ENCODE measurements at regions not wholly inside any gene's neighbourhood (a gene's known extent, or its start where the extent isn't known, plus 50 kb on each side); places are given as distances from the start of the nearest gene placed in this dataset.

DNA sequence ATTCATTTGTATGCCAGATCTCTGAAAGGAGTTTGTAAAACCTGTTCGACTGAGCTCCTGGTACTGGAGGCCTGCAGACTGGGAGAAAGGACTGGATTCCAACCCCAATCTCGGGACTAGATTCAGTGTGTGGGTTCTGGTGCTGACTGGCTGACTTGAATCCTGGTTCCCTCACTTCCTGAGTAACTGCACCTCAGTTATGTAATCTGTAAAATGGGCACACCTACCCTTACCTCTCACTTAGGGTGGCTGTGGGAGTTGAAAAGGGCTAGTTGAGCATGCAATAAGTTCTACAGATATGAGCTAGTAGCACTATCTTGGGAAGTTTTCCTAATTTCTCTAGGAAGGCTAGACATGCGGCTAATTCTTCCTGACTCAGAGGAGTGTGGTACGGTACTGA is 621.3 kb upstream of the TBX3 start (continued):
- TF ChIP-seq, protein P1, sequence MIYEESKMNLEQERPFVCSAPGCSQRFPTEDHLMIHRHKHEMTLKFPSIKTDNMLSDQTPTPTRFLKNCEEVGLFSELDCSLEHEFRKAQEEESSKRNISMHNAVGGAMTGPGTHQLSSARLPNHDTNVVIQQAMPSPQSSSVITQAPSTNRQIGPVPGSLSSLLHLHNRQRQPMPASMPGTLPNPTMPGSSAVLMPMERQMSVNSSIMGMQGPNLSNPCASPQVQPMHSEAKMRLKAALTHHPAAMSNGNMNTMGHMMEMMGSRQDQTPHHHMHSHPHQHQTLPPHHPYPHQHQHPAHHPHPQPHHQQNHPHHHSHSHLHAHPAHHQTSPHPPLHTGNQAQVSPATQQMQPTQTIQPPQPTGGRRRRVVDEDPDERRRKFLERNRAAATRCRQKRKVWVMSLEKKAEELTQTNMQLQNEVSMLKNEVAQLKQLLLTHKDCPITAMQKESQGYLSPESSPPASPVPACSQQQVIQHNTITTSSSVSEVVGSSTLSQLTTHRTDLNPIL (CRISPR knock-in tag; IDR thresholded peaks at IDR 0.05; ENCODE audit: low read depth), result no peak
- no peak for TF ChIP-seq ZFP30 (CRISPR knock-in tag; IDR thresholded peaks at IDR 0.05)

DNA sequence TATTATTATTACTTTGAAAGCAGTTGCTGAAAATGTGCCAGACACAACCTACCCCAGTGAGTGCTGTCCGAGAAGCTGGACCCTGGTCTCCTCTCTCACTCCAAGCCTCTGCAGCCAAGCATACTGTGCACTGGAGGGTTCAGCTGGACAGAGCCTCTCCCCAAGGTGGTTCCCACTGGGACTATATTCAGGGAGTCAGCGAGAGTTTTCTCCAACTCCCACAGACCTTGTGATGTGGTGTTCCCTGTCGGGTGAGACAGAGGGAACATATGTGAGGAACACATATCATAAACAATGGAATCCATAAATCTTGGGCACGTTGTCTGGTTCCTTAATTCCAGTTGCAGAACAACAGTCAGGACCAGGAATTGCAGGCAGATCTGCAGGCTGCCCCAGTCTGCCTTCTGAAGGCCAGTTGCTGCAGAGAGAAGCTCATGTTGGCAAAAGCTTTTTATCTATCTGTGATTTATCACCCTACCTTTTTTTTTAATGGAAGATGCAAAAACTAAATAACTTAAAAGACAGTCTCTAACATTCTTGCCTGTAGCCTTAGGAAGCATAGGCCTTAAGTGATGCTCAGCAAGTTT is 619.8 kb upstream of the TBX3 start:
- TF ChIP-seq BACH2 (CRISPR knock-in tag; IDR thresholded peaks at IDR 0.05; ENCODE audit: borderline replicate concordance), result no peak
- TF ChIP-seq ZNF565 (CRISPR knock-in tag; conservative IDR thresholded peaks at IDR 0.05; ENCODE audit: low read depth), result no peak
- TF ChIP-seq, protein P2, sequence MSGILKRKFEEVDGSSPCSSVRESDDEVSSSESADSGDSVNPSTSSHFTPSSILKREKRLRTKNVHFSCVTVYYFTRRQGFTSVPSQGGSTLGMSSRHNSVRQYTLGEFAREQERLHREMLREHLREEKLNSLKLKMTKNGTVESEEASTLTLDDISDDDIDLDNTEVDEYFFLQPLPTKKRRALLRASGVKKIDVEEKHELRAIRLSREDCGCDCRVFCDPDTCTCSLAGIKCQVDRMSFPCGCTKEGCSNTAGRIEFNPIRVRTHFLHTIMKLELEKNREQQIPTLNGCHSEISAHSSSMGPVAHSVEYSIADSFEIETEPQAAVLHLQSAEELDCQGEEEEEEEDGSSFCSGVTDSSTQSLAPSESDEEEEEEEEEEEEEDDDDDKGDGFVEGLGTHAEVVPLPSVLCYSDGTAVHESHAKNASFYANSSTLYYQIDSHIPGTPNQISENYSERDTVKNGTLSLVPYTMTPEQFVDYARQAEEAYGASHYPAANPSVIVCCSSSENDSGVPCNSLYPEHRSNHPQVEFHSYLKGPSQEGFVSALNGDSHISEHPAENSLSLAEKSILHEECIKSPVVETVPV (CRISPR knock-in tag; IDR thresholded peaks at IDR 0.05), result no peak
- TF ChIP-seq ZNF8 (CRISPR knock-in tag; IDR thresholded peaks at IDR 0.05), result no peak
- no peak for TF ChIP-seq ESRRG (CRISPR knock-in tag; IDR thresholded peaks at IDR 0.05)
- no peak for TF ChIP-seq CSDC2 (CRISPR knock-in tag; IDR thresholded peaks at IDR 0.05)
- TF ChIP-seq OSR1 (CRISPR knock-in tag; IDR thresholded peaks at IDR 0.05), result no peak
- no peak for TF ChIP-seq ZNF70 (CRISPR knock-in tag; IDR thresholded peaks at IDR 0.05)
- no peak for TF ChIP-seq PPARA (CRISPR knock-in tag; IDR thresholded peaks at IDR 0.05; ENCODE audit: borderline replicate concordance)
- TF ChIP-seq, protein P3, sequence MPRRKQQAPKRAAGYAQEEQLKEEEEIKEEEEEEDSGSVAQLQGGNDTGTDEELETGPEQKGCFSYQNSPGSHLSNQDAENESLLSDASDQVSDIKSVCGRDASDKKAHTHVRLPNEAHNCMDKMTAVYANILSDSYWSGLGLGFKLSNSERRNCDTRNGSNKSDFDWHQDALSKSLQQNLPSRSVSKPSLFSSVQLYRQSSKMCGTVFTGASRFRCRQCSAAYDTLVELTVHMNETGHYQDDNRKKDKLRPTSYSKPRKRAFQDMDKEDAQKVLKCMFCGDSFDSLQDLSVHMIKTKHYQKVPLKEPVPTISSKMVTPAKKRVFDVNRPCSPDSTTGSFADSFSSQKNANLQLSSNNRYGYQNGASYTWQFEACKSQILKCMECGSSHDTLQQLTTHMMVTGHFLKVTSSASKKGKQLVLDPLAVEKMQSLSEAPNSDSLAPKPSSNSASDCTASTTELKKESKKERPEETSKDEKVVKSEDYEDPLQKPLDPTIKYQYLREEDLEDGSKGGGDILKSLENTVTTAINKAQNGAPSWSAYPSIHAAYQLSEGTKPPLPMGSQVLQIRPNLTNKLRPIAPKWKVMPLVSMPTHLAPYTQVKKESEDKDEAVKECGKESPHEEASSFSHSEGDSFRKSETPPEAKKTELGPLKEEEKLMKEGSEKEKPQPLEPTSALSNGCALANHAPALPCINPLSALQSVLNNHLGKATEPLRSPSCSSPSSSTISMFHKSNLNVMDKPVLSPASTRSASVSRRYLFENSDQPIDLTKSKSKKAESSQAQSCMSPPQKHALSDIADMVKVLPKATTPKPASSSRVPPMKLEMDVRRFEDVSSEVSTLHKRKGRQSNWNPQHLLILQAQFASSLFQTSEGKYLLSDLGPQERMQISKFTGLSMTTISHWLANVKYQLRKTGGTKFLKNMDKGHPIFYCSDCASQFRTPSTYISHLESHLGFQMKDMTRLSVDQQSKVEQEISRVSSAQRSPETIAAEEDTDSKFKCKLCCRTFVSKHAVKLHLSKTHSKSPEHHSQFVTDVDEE (CRISPR knock-in tag; IDR thresholded peaks at IDR 0.05), result no peak
- TF ChIP-seq ZFP3 (CRISPR knock-in tag; IDR thresholded peaks at IDR 0.05), result no peak
- no peak for TF ChIP-seq POU6F1 (CRISPR knock-in tag; IDR thresholded peaks at IDR 0.05; ENCODE audit: borderline replicate concordance, low read depth)
- TF ChIP-seq GLIS3 (CRISPR knock-in tag; IDR thresholded peaks at IDR 0.05), result no peak
- no peak for TF ChIP-seq RARB (CRISPR knock-in tag; IDR thresholded peaks at IDR 0.05)
- no peak for TF ChIP-seq SNAI2 (CRISPR knock-in tag; IDR thresholded peaks at IDR 0.05)
- TF ChIP-seq ISL1 (CRISPR knock-in tag; IDR thresholded peaks at IDR 0.05), result no peak
- ATAC-seq, result no peak

DNA sequence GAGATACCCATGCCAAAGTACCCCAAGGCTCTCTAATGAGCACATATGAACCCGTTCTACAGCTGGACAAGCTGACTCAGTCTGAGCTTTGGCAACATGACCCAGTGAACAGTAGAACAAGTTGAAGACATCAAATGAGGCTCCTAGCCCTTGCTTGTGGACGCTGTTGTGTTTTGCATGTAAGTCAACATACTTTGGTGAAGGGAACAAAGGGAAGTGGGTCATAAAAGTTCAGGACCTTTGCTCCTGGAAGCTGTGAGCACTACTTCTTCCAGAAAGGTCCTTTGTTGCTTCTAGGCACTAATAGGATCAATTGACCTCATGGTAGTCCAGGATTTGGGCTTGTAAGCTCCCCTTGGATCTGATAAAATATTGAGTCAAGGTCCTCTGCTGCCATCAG is 613.5 kb upstream of the TBX3 start:
- TF ChIP-seq ZC3H10 (CRISPR knock-in tag; IDR thresholded peaks at IDR 0.05) (no peak), SNAI2 (CRISPR knock-in tag; IDR thresholded peaks at IDR 0.05) (no peak), TOX (CRISPR knock-in tag; IDR thresholded peaks at IDR 0.05; ENCODE audit: borderline replicate concordance) (no peak), OSR1 (CRISPR knock-in tag; IDR thresholded peaks at IDR 0.05) (no peak)
- TF ChIP-seq, protein P2 (CRISPR knock-in tag; IDR thresholded peaks at IDR 0.05), result no peak
- no peak for ATAC-seq

GRCh38 chr12:115296613-115297198 is 612.7 kb upstream of the TBX3 start:
- ATAC-seq, result no peak
- TF ChIP-seq OSR1 (CRISPR knock-in tag; IDR thresholded peaks at IDR 0.05) (no peak), ZFP30 (CRISPR knock-in tag; IDR thresholded peaks at IDR 0.05) (no peak), GLIS3 (CRISPR knock-in tag; IDR thresholded peaks at IDR 0.05) (no peak), BACH2 (CRISPR knock-in tag; IDR thresholded peaks at IDR 0.05; ENCODE audit: borderline replicate concordance) (no peak), ARNTL (CRISPR knock-in tag; IDR thresholded peaks at IDR 0.05; ENCODE audit: borderline replicate concordance, low read depth) (no peak), ZC3H10 (CRISPR knock-in tag; IDR thresholded peaks at IDR 0.05) (no peak), ZFP3 (CRISPR knock-in tag; IDR thresholded peaks at IDR 0.05) (no peak), TOX (CRISPR knock-in tag; IDR thresholded peaks at IDR 0.05; ENCODE audit: borderline replicate concordance) (no peak), ZNF70 (CRISPR knock-in tag; IDR thresholded peaks at IDR 0.05) (no peak), SNAI2 (CRISPR knock-in tag; IDR thresholded peaks at IDR 0.05) (no peak), TCF4 (CRISPR knock-in tag; IDR thresholded peaks at IDR 0.05; ENCODE audit: borderline replicate concordance) (no peak)
- TF ChIP-seq, protein P3 (CRISPR knock-in tag; IDR thresholded peaks at IDR 0.05), result no peak
- TF ChIP-seq, protein P1 (CRISPR knock-in tag; IDR thresholded peaks at IDR 0.05; ENCODE audit: low read depth), result no peak
